Stimulated activated CD8-positive, alpha-beta memory T cell treated with anti-CD3 and anti-CD28 coated beads, Interleukin-15, amount 100 ng/mL, for 4 hours (primary cell): ENCODE measurements at regions not wholly inside any gene's neighbourhood (a gene's known extent, or its start where the extent isn't known, plus 50 kb on each side); places are given as distances from the start of the nearest gene placed in this dataset.

Experiments
- DNase-seq, 2 donors: peaks; one replicate each; pipeline ENCODE4 v3.0.0-alpha.2; 2020; ENCODE audit warnings: low read depth in 2 of 2

DNA sequence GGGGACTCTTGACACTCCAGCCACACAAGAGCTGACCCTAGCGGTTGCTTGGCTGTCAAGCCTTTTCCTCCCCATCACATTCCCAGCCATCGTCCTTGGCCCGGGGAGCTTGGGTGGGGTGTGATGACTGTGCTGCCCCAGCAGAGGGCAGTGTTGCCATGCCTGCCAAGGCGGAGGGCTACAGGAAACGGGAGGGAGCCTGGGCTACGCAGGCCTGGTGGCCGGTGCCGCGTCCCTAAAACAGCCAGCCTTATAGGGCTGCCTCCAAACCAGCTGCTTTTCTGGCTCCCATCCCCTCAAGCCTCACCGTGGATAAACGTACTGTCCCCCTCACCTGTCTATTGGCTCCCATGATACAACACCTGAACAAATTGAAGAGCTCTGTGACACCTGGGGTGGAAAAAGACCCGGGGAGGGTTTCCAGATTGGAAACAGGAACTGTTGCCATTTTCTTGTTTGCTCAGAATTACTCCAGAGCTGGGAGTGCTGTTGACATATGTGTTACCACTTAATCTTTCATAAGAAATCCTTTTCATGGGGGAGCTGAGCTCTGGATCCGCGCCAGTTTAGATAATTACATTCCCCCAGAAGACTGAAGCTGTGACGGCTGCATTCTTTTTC is 72.8 kb upstream of the ASTN2 start:
- DNase-seq: no peak

DNA sequence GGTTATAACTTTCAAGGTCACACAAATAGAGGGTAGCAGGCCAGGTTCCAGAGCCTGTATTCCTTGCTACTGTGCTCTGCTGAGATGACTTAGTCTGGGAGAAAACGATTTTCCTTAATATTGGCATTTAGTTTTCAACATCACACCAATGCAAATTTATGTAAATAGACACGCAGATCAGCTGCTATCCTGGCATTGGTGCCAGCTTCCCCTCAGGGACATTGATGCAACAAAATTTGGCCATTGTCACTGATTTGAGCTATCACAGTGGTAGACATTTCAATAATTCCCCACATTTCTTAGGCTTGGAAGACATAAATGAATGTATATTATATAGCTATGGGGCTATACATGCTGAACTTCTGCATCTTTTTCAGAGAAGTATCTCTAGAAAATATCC is 71.6 kb upstream of the ASTN2 start:
- no peak for DNase-seq

DNA sequence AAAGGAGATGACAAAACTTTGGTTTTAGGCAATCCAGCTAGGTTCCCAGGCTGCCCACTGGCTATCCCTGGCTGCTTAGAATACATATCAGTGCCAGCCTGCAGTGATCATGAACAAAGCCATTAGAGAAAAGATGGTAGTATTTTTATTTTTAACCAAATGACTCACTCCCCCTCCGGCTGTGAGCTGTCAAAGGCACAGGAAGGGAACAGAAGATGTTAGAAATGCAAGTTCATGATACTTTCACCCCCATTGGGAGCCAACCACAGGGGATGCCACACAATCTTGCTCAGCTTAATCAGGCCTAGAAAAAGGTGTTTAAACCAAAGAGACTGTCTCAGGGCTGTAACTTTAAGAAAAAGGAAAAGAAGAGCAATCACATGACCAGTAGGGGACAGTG is 70.3 kb upstream of the ASTN2 start:
- no peak for DNase-seq

DNA sequence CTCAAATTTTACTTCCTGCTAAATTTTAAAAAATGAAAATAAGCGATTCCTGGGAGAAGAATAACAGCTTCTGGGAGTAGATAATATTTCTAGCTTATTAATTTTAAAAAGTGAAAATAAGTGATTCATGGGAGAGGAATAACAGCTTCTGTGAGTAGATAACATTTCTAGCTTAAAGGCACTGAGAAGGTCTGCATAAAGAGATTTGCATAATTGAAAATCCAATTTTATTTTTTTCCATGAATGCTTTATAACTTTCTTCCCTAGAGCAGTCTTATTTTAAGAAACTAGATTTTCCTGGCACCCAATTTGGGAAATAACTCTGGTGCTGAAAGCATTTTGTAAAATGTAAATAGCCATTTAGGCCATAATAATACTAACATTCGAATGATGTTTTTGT is 65.9 kb upstream of the ASTN2 start:
- DNase-seq: no peak

DNA sequence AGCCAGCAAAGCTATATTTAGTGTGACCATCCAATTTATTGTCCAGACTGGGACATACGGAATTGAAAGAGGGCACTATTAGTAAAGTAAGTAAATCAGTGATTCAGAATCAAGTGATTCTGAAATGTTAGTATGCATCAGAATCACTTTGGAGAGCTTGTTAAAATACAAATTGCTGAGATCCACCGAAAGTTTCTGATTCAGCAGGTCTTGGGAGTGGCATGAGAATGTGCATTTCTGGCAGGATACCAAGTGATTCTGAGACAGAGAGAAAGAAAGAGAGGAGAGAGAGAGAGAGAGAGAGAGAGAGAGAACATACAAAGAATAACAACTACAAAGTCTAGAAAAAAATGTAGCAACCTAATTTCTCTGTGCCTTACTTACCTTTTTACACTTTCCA is 65.4 kb upstream of the ASTN2 start:
- no peak for DNase-seq

- DNase-seq: no peak
Measured at GRCh38 chr9:117473293-117473692, 58.4 kb upstream of the ASTN2 start.

GRCh38 chr9:117470902-117471301 is 56.0 kb upstream of the ASTN2 start:
- DNase-seq: no peak

GRCh38 chr9:117470455-117470854 is 55.6 kb upstream of the ASTN2 start:
- DNase-seq: no peak

- no peak for DNase-seq
Measured at GRCh38 chr9:117466111-117466510, 51.3 kb upstream of the ASTN2 start.

DNA sequence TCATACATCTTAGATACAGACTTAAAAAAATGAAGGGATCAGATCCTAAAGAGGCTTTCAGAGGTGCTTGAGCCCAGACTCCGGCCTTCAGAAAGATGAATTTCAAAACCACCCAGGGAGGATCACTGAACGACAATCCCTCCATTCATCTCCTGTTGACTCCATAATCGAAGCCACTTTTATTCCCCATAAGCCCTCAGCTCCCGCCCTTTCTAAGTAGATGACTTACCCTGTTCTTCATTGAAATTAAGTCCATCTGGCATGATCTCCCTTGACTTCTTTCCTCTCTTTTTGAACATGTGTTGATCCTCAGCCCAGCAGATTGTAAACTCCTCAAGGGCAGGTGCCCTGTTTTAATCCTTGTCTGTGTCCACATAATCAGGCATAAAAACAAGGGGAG is 50.8 kb upstream of the ASTN2 start:
- no peak for DNase-seq

- no peak for DNase-seq
Measured at GRCh38 chr9:117464941-117465616, 50.2 kb upstream of the ASTN2 start.
